ENCODE measurements at regions not wholly inside any gene's neighbourhood (a gene's known extent, or its start where the extent isn't known, plus 50 kb on each side); places are given as distances from the start of the nearest gene placed in this dataset.

- no peak for FAIRE-seq
- Histone ChIP-seq H3K27me3 (ENCODE audit: control insufficient read depth, insufficient read depth, low read length) (no peaks in the 10 kb centered on the region), H3K4me1 (ENCODE audit: control insufficient read depth in 2 of 3, insufficient read depth in 2 of 3, low read depth in 1 of 3, low read length in 3 of 3) (no peaks in the 10 kb centered on the region), H3K9ac (ENCODE audit: low read length in 3 of 3) (no peak overlapping the region), H3K9me3 (ENCODE audit: control insufficient read depth in 2 of 3, insufficient read depth in 1 of 3, low read length in 3 of 3) (no peaks in the 10 kb centered on the region), H3K27ac (ENCODE audit: low read depth in 2 of 2, low read length in 2 of 2) (no peak overlapping the region), H3K4me3 (ENCODE audit: low read length in 3 of 3) (no peak overlapping the region), H3K36me3 (ENCODE audit: control insufficient read depth in 2 of 3, insufficient read depth in 3 of 3, low read length in 3 of 3) (no peaks in the 10 kb centered on the region)
- no peak for TF ChIP-seq CTCF (IDR thresholded peaks at IDR 0.05; ENCODE audit: borderline replicate concordance, extremely low read depth, insufficient read depth)
- DNase-seq: no peak
- intact Hi-C loops (cut with DNase I): no loop called here
Observed at GRCh38 chr14:82067221-82067875, 533.7 kb upstream of the SEL1L start.

GRCh38 chr14:82070040-82070439 is 536.4 kb upstream of the SEL1L start:
- Histone ChIP-seq H3K27ac (ENCODE audit: low read depth in 2 of 2, low read length in 2 of 2) (no peak overlapping the region), H3K36me3 (ENCODE audit: control insufficient read depth in 2 of 3, insufficient read depth in 3 of 3, low read length in 3 of 3) (no peaks in the 10 kb centered on the region), H3K27me3 (ENCODE audit: control insufficient read depth, insufficient read depth, low read length) (no peaks in the 10 kb centered on the region), H3K4me3 (ENCODE audit: low read length in 3 of 3) (no peak overlapping the region), H3K4me1 (ENCODE audit: control insufficient read depth in 2 of 3, insufficient read depth in 2 of 3, low read depth in 1 of 3, low read length in 3 of 3) (no peaks in the 10 kb centered on the region), H3K9me3 (ENCODE audit: control insufficient read depth in 2 of 3, insufficient read depth in 1 of 3, low read length in 3 of 3) (no peaks in the 10 kb centered on the region), H3K9ac (ENCODE audit: low read length in 3 of 3) (no peak overlapping the region)
- no peak for TF ChIP-seq CTCF (IDR thresholded peaks at IDR 0.05; ENCODE audit: borderline replicate concordance, extremely low read depth, insufficient read depth)
- FAIRE-seq (no peak), DNase-seq (no peak)
- intact Hi-C loops (cut with DNase I): no loop called here

GRCh38 chr14:82070753-82071152 is 537.1 kb upstream of the SEL1L start:
- FAIRE-seq (no peak), DNase-seq (no peak)
- Histone ChIP-seq H3K4me1 (ENCODE audit: control insufficient read depth in 2 of 3, insufficient read depth in 2 of 3, low read depth in 1 of 3, low read length in 3 of 3) (no peaks in the 10 kb centered on the region), H3K9me3 (ENCODE audit: control insufficient read depth in 2 of 3, insufficient read depth in 1 of 3, low read length in 3 of 3) (no peaks in the 10 kb centered on the region), H3K9ac (ENCODE audit: low read length in 3 of 3) (no peak overlapping the region), H3K27ac (ENCODE audit: low read depth in 2 of 2, low read length in 2 of 2) (no peak overlapping the region), H3K27me3 (ENCODE audit: control insufficient read depth, insufficient read depth, low read length) (no peaks in the 10 kb centered on the region), H3K4me3 (ENCODE audit: low read length in 3 of 3) (no peak overlapping the region), H3K36me3 (ENCODE audit: control insufficient read depth in 2 of 3, insufficient read depth in 3 of 3, low read length in 3 of 3) (no peaks in the 10 kb centered on the region)
- intact Hi-C loops (cut with DNase I): no loop called here
- TF ChIP-seq CTCF (IDR thresholded peaks at IDR 0.05; ENCODE audit: borderline replicate concordance, extremely low read depth, insufficient read depth): no peak

- no peak for TF ChIP-seq CTCF (IDR thresholded peaks at IDR 0.05; ENCODE audit: borderline replicate concordance, extremely low read depth, insufficient read depth)
- Histone ChIP-seq H3K27me3 (ENCODE audit: control insufficient read depth, insufficient read depth, low read length) (no peaks in the 10 kb centered on the region), H3K27ac (ENCODE audit: low read depth in 2 of 2, low read length in 2 of 2) (no peak overlapping the region), H3K36me3 (ENCODE audit: control insufficient read depth in 2 of 3, insufficient read depth in 3 of 3, low read length in 3 of 3) (no peaks in the 10 kb centered on the region), H3K4me3 (ENCODE audit: low read length in 3 of 3) (no peak overlapping the region), H3K9ac (ENCODE audit: low read length in 3 of 3) (no peak overlapping the region), H3K9me3 (ENCODE audit: control insufficient read depth in 2 of 3, insufficient read depth in 1 of 3, low read length in 3 of 3) (no peaks in the 10 kb centered on the region), H3K4me1 (ENCODE audit: control insufficient read depth in 2 of 3, insufficient read depth in 2 of 3, low read depth in 1 of 3, low read length in 3 of 3) (no peaks in the 10 kb centered on the region)
- FAIRE-seq (no peak), DNase-seq (no peak)
- intact Hi-C loops (cut with DNase I): no loop called here
Observed at GRCh38 chr14:82073547-82073946, 539.9 kb upstream of the SEL1L start.

Measured in kidney (tissue), 13 donors.